GM12878 (cell line): ENCODE measurements at regions not wholly inside any gene's neighbourhood (a gene's known extent, or its start where the extent isn't known, plus 50 kb on each side); places are given as distances from the start of the nearest gene placed in this dataset.

Experiments used
- ATAC-seq: fragments of 200-7000 bp; cut with Tn5 transposase; 3 replicates; pipeline ENCODE4 v1.9.1; 2020; ENCODE audit warnings: mild to moderate bottlenecking, moderate library complexity
- BruUV-seq: library from RNA; stranded (reverse); fragments of 400-500 nt; replicated peaks from 2 replicates; lab custom pipeline; 2021; lab: Mats Ljungman, UMichigan
- CTCF ChIA-PET: fragments of 300-600 bp; sonication (Branson Sonifier 250); formaldehyde crosslinking; extraction: SDS; loops from one replicate; lab custom pipeline; 2021; ENCODE audit warnings: inconsistent platforms; lab: Yijun Ruan, JAX
- POLR2A ChIA-PET: fragments of 350-600 bp; formaldehyde crosslinking; extraction: SDS; loops from one replicate; lab custom pipeline; 2021; ENCODE audit warnings: inconsistent platforms; lab: Charles Lee
- RAD21 ChIA-PET: fragments of 300-600 bp; sonication (Branson Sonifier 250); formaldehyde crosslinking; loops from one replicate; lab custom pipeline; 2023; ENCODE audit warnings: antibody characterized with exemption; ENCODE audit not compliant: unreplicated experiment; lab: Charles Lee
- SMC1A ChIA-PET: fragments of 300-600 bp; sonication (Branson Sonifier 250); formaldehyde crosslinking; loops from one replicate; lab custom pipeline; 2023; ENCODE audit not compliant: unreplicated experiment, uncharacterized antibody; lab: Charles Lee
- DNase-seq: peaks from one replicate; pipeline ENCODE4 v3.0.0-alpha.2; 2011; ENCODE audit warnings: low read depth, low spot score
- FAIRE-seq: peaks from 3 replicates; lab custom pipeline; 2011; peaks lifted over from hg19 to GRCh38; lab: Jason Lieb, UNC
- H2AFZ ChIP-seq: 2 replicates; pipeline ENCODE4 v1.6.0; 2011; ENCODE audit warnings: low read depth, low read length, control low read depth; ENCODE audit not compliant: control insufficient read depth
- H3K27ac ChIP-seq: 2 replicates; pipeline ENCODE4 v1.5.1; 2011; ENCODE audit warnings: control low read depth; ENCODE audit not compliant: control insufficient read depth, insufficient read depth
- H3K27me3 ChIP-seq, 2 experiments: replicated peaks in 1 of 2; 2 replicates each; pipeline versions ENCODE4 v1.6.0 to v1.6.1; 2011; ENCODE audit warnings: low read length in 1 of 2; ENCODE audit not compliant: control insufficient read depth in 2 of 2, insufficient read depth in 2 of 2
- H3K36me3 ChIP-seq, 2 experiments: 2 replicates each; pipeline ENCODE4 v1.5.1; 2011; ENCODE audit warnings: low read length in 1 of 2; ENCODE audit not compliant: control insufficient read depth in 2 of 2, insufficient read depth in 2 of 2
- H3K4me1 ChIP-seq: 2 replicates; pipeline ENCODE4 v1.6.1; 2011; ENCODE audit warnings: mild to moderate bottlenecking, low read length, moderate library complexity, mixed read lengths; ENCODE audit not compliant: control insufficient read depth, insufficient read depth
- H3K4me2 ChIP-seq: 2 replicates; pipeline ENCODE4 v1.6.0; 2011; ENCODE audit warnings: control low read depth; ENCODE audit not compliant: control insufficient read depth, insufficient read depth
- H3K4me3 ChIP-seq: fragments of 200-600 bp; sonication (generic); 2 replicates; pipeline ENCODE4 v1.5.1; 2016
- H3K79me2 ChIP-seq: 2 replicates; pipeline ENCODE4 v1.6.0; 2011; ENCODE audit warnings: low read length; ENCODE audit not compliant: control insufficient read depth, insufficient read depth
- H3K9ac ChIP-seq: 2 replicates; pipeline ENCODE4 v1.8.0; 2011; ENCODE audit warnings: low read length, control low read depth, mixed read lengths; ENCODE audit not compliant: control insufficient read depth, insufficient read depth
- H3K9me3 ChIP-seq: replicated peaks from 3 replicates; pipeline ENCODE4 v1.5.1; 2011; ENCODE audit warnings: mild to moderate bottlenecking, low read length; ENCODE audit not compliant: control insufficient read depth, insufficient read depth
- H4K20me1 ChIP-seq: 2 replicates; pipeline ENCODE4 v1.6.0; 2011; ENCODE audit not compliant: control insufficient read depth, insufficient read depth
- ASH2L ChIP-seq: fragments of 300-600, 200-600 bp; sonication (generic); IDR thresholded peaks from 2 replicates; pipeline ENCODE4 v1.6.1; 2017; ENCODE audit warnings: low read depth, mild to moderate bottlenecking, borderline replicate concordance
- CBX3 ChIP-seq: fragments of 200-600 bp; sonication (generic); IDR thresholded peaks from 2 replicates; pipeline ENCODE4 v1.6.1; 2016; ENCODE audit warnings: low read depth, borderline replicate concordance
- CREB1 ChIP-seq: IDR thresholded peaks from 2 replicates; pipeline ENCODE4 v1.6.1; 2012; ENCODE audit warnings: low read depth, mild to moderate bottlenecking, inconsistent platforms
- CREM ChIP-seq: IDR thresholded peaks from 2 replicates; pipeline ENCODE4 v1.6.1; 2014; ENCODE audit warnings: antibody characterized with exemption, low read depth
- MEF2A ChIP-seq: IDR thresholded peaks from 2 replicates; pipeline ENCODE4 v1.6.1; 2011; ENCODE audit warnings: low read depth, mild to moderate bottlenecking, low read length, moderate library complexity; ENCODE audit not compliant: insufficient read depth
- MXI1 ChIP-seq: fragments of 150-350 bp; IDR thresholded peaks from 2 replicates; pipeline ENCODE4 v1.6.1; 2011; ENCODE audit warnings: low read depth, mild to moderate bottlenecking, inconsistent platforms, low read length, improper control_type of control experiment
- PAX5 ChIP-seq: IDR thresholded peaks from 2 replicates; pipeline ENCODE4 v1.6.1; 2011; ENCODE audit warnings: low read depth, low read length, borderline replicate concordance
- SIN3A ChIP-seq: IDR thresholded peaks from 2 replicates; pipeline ENCODE4 v1.6.1; 2012; ENCODE audit warnings: low read depth, low read length, improper control_type of control experiment
- SREBF1 ChIP-seq: IDR thresholded peaks from 2 replicates; pipeline ENCODE4 v1.6.1; 2012; ENCODE audit warnings: mild to moderate bottlenecking, low read length
- STAT1 ChIP-seq: fragments of 450-650 bp; conservative IDR thresholded peaks from 2 replicates; pipeline ENCODE4 v1.6.1; 2014; ENCODE audit warnings: antibody characterized with exemption, mild to moderate bottlenecking
- TAF1 ChIP-seq: IDR thresholded peaks from 2 replicates; pipeline ENCODE4 v1.6.1; 2011; ENCODE audit warnings: mild to moderate bottlenecking, low read depth, low read length, borderline replicate concordance
- TARDBP ChIP-seq: IDR thresholded peaks from 2 replicates; pipeline ENCODE4 v1.6.1; 2016; ENCODE audit warnings: borderline replicate concordance
- TCF3 ChIP-seq: IDR thresholded peaks from 2 replicates; pipeline ENCODE4 v1.6.1; 2012; ENCODE audit warnings: low read depth, mild to moderate bottlenecking, low read length, borderline replicate concordance; ENCODE audit not compliant: insufficient read depth
- TCF7 ChIP-seq: IDR thresholded peaks from 2 replicates; pipeline ENCODE4 v1.6.1; 2014; ENCODE audit warnings: antibody characterized with exemption, borderline replicate concordance
- in situ Hi-C: fragments of 300-500 bp; cut with MboI; formaldehyde crosslinking; loops from 9 replicates; pipeline ENCODE4 v1.14.3; 2018; ENCODE audit warnings: mixed read lengths
- intact Hi-C: fragments of 100-400 bp; cut with micrococcal nuclease; formaldehyde crosslinking; loops from one replicate; pipeline ENCODE4 v1.14.2; 2022; ENCODE audit not compliant: unreplicated experiment

DNA sequence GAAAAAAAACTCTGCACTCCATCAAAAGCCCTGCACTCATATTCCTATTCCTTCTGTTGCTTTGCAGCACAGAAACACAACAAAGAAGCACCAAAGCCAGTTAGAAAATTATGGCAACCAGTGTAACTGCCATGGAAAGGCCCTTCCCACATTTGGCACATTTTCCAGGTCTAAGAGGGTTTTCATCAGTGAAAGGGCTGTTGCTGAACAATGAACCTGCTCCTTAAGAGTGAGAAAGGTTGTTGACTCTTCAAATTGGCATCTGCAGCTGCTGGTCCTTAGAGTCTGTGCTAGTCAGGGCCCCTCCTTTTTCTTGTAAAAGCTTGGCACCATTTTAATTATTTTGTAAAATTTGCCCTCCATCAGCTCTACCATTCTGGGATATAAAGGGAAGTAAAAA, 378.7 kb upstream of the KITLG start:
- FAIRE-seq (no peak), ATAC-seq (no peak), DNase-seq (no peak)
- ChIA-PET CTCF (interaction anchor here (1.0 kb wide), 1 partner anchor 11 kb away, joined by 3 read pairs; no protein-coding TSS in a partner anchor), RAD21 (no interaction called here), SMC1A (no interaction called here), POLR2A (interaction anchor here (0.7 kb wide), 1 partner anchor 146 kb away, joined by 3 read pairs; no protein-coding TSS in a partner anchor)
- no TSS peak for BruUV-seq
- TF ChIP-seq TARDBP (no peak), SREBF1 (no peak), CREM (no peak), CBX3 (no peak), TAF1 (no peak), TCF7 (no peak), CREB1 (no peak), ASH2L (no peak), MXI1 (no peak)
- H3K9ac ChIP-seq = no peak overlapping the region
- H3K9me3 ChIP-seq = no peaks in the 10 kb centered on the region
- intact Hi-C loops (no loop called here), in situ Hi-C loops (no loop called here)
- H3K4me2 ChIP-seq = no peak overlapping the region
- H4K20me1 ChIP-seq = no peaks in the 10 kb centered on the region
- H2AFZ ChIP-seq = no peak overlapping the region
- H3K27me3 ChIP-seq = no peaks in the 10 kb centered on the region; a peak in 1 of 4 replicates
- no peaks in the 10 kb centered on the region for H3K79me2 ChIP-seq
- no peak overlapping the region for H3K27ac ChIP-seq
- no peak overlapping the region for H3K4me3 ChIP-seq
- H3K36me3 ChIP-seq = no peaks in the 10 kb centered on the region
- H3K4me1 ChIP-seq = no peaks in the 10 kb centered on the region

DNA sequence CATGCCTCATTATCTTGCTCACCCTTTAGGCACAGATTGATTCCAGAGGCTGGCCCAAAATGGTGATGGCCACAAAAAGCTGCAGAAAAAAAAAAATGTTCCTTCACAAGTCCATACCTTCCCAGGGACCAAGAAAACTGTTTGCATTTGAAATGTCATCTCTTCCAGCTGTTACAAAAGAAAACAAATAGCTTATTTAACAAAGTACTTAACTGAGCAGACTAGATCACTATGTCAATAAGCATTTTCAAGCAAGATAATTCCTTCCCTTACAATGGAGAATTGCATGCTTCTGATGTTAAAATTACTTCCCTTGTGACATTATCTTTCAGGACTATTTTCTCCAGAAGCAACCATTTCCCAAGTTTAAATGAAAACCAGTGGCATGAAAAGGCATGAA, 377.9 kb upstream of the KITLG start:
- DNase-seq = no peak
- no peaks in the 10 kb centered on the region for H3K4me1 ChIP-seq
- no peaks in the 10 kb centered on the region; a peak in 1 of 4 replicates for H3K27me3 ChIP-seq
- no peak overlapping the region for H3K27ac ChIP-seq
- in situ Hi-C loops (no loop called here), intact Hi-C loops (no loop called here)
- no peak overlapping the region for H2AFZ ChIP-seq
- H3K4me3 ChIP-seq = no peak overlapping the region
- no peak overlapping the region for H3K9ac ChIP-seq
- no peak for FAIRE-seq
- POLR2A ChIA-PET = interaction anchor here (0.7 kb wide), 1 partner anchor 146 kb away, joined by 3 read pairs; no protein-coding TSS in a partner anchor
- no peak for ATAC-seq
- SMC1A ChIA-PET = no interaction called here
- RAD21 ChIA-PET = no interaction called here
- H4K20me1 ChIP-seq = no peaks in the 10 kb centered on the region
- H3K4me2 ChIP-seq = no peak overlapping the region
- CTCF ChIA-PET = interaction anchor here (1.9 kb wide), 1 partner anchor 10 kb away, joined by 6 read pairs; no protein-coding TSS in a partner anchor
- H3K79me2 ChIP-seq = no peaks in the 10 kb centered on the region
- no peaks in the 10 kb centered on the region for H3K36me3 ChIP-seq
- H3K9me3 ChIP-seq = no peaks in the 10 kb centered on the region
- TF ChIP-seq PAX5 = no peak
- TF ChIP-seq MEF2A = no peak
- no peak for TF ChIP-seq TCF3
- no peak for TF ChIP-seq STAT1
- TF ChIP-seq SIN3A = no peak
- no TSS peak for BruUV-seq
